PC-9 (cell line): ENCODE measurements at regions not wholly inside any gene's neighbourhood (a gene's known extent, or its start where the extent isn't known, plus 50 kb on each side); places are given as distances from the start of the nearest gene placed in this dataset.

Experiments used
- BruUV-seq: library from RNA; stranded (reverse); fragments of 400-500 nt; replicated peaks from 2 replicates; lab custom pipeline; 2021; lab: Mats Ljungman, UMichigan
- CTCF ChIA-PET: fragments of 300-600 bp; sonication (Branson Sonifier 250); formaldehyde crosslinking; loops from one replicate; lab custom pipeline; 2022; ENCODE audit warnings: antibody characterized with exemption; lab: Charles Lee
- POLR2A ChIA-PET: fragments of 300-600 bp; sonication (Branson Sonifier 250); formaldehyde crosslinking; loops from one replicate; lab custom pipeline; 2022; ENCODE audit warnings: antibody characterized with exemption; ENCODE audit not compliant: unreplicated experiment; lab: Charles Lee
- DNase-seq, 2 experiments: peaks; one replicate each; pipeline versions ENCODE4 v3.0.0 to v3.0.0-alpha.2; 2015 to 2022; ENCODE audit warnings: mixed read lengths in 1 of 2
- H2AFZ ChIP-seq: fragments of 200-600 bp; sonication (generic); 2 replicates; pipeline ENCODE4 v1.8.1; 2017; ENCODE audit warnings: antibody characterized with exemption
- H3F3A ChIP-seq: fragments of 200-600 bp; sonication (generic); 2 replicates; pipeline ENCODE4 v1.8.1; 2017; ENCODE audit warnings: antibody characterized with exemption, mild to moderate bottlenecking, low read depth; ENCODE audit not compliant: insufficient read depth
- H3K27ac ChIP-seq: fragments of 200-600 bp; sonication (generic); 2 replicates; pipeline ENCODE4 v1.6.1; 2016; ENCODE audit warnings: mixed run types
- H3K27me3 ChIP-seq: fragments of 200-600 bp; sonication (generic); 2 replicates; pipeline ENCODE4 v1.6.1; 2016; ENCODE audit warnings: low read depth, mixed run types; ENCODE audit not compliant: insufficient read depth
- H3K36me3 ChIP-seq: fragments of 200-600 bp; sonication (generic); 2 replicates; pipeline ENCODE4 v1.6.1; 2016; ENCODE audit warnings: low read depth, mixed run types
- H3K4me1 ChIP-seq: fragments of 200-600 bp; sonication (generic); replicated peaks from 2 replicates; pipeline ENCODE4 v1.6.1; 2016; ENCODE audit warnings: mixed run types; ENCODE audit not compliant: insufficient read depth
- H3K4me2 ChIP-seq: fragments of 200-600 bp; sonication (generic); 2 replicates; pipeline ENCODE4 v1.6.1; 2017; ENCODE audit warnings: mixed run types
- H3K4me3 ChIP-seq: fragments of 200-600 bp; sonication (generic); 2 replicates; pipeline ENCODE4 v1.6.1; 2016; ENCODE audit warnings: mixed run types
- H3K79me2 ChIP-seq: fragments of 200-600 bp; sonication (generic); 2 replicates; pipeline ENCODE4 v1.6.1; 2017; ENCODE audit warnings: low read depth, mixed run types
- H3K9me2 ChIP-seq: fragments of 200-600 bp; sonication (generic); 2 replicates; pipeline ENCODE4 v1.8.1; 2017; ENCODE audit warnings: mild to moderate bottlenecking; ENCODE audit not compliant: insufficient read depth
- H3K9me3 ChIP-seq: fragments of 200-600 bp; sonication (generic); 2 replicates; pipeline ENCODE4 v1.8.1; 2016; ENCODE audit warnings: low read depth; ENCODE audit not compliant: insufficient read depth
- H4K20me1 ChIP-seq: fragments of 200-600 bp; sonication (generic); 2 replicates; pipeline ENCODE4 v1.8.1; 2017; ENCODE audit not compliant: insufficient read depth
- EZH2 ChIP-seq: fragments of 200-600 bp; sonication (generic); IDR thresholded peaks from 2 replicates; pipeline ENCODE4 v1.8.0; 2017; ENCODE audit warnings: antibody characterized with exemption, low read depth
- intact Hi-C: fragments of 100-400 bp; cut with micrococcal nuclease; formaldehyde crosslinking; loops from one replicate; pipeline ENCODE4 v1.10.0; 2022; ENCODE audit not compliant: unreplicated experiment
- TF ChIP-seq, protein P1 (sequence below): fragments of 200-600 bp; sonication (generic); conservative IDR thresholded peaks from 2 replicates; pipeline ENCODE4 v1.6.1; 2017; ENCODE audit warnings: mixed run types, antibody characterized with exemption, mild to moderate bottlenecking, moderate library complexity

DNA sequence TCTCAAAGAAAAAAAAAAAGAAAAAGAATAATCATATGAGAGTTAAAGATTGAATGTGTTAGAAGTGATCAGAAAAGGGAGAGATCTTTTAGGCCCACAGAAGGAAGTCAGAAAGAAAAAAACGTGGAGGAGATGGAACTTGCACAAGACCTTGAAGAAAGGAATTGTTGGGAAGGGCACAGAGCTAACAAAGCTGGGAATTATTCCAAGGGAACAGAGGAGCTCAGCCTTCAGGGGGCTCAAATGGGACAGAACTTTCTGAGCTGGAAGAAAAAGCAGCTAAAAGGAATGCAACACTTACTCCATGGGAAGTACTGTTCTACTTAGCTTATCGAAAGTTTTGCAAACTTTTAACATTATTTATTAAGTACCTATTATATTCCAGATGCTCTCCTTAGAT is 153.4 kb upstream of the ADRA1B start:
- BruUV-seq: no TSS peak
- no peak for TF ChIP-seq EZH2
- TF ChIP-seq, protein P1, sequence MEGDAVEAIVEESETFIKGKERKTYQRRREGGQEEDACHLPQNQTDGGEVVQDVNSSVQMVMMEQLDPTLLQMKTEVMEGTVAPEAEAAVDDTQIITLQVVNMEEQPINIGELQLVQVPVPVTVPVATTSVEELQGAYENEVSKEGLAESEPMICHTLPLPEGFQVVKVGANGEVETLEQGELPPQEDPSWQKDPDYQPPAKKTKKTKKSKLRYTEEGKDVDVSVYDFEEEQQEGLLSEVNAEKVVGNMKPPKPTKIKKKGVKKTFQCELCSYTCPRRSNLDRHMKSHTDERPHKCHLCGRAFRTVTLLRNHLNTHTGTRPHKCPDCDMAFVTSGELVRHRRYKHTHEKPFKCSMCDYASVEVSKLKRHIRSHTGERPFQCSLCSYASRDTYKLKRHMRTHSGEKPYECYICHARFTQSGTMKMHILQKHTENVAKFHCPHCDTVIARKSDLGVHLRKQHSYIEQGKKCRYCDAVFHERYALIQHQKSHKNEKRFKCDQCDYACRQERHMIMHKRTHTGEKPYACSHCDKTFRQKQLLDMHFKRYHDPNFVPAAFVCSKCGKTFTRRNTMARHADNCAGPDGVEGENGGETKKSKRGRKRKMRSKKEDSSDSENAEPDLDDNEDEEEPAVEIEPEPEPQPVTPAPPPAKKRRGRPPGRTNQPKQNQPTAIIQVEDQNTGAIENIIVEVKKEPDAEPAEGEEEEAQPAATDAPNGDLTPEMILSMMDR: no peak
- Histone ChIP-seq H4K20me1 (no peaks in the 10 kb centered on the region), H3K9me3 (no peaks in the 10 kb centered on the region), H3K36me3 (no peaks in the 10 kb centered on the region), H3K27me3 (no peaks in the 10 kb centered on the region), H3K4me3 (no peak overlapping the region), H3K79me2 (no peaks in the 10 kb centered on the region), H3K9me2 (no peaks in the 10 kb centered on the region), H3K27ac (no peak overlapping the region), H3K4me1 (peaks cover 8% of the 10 kb centered on the region), H3F3A (no peaks in the 10 kb centered on the region), H2AFZ (no peak overlapping the region; the same call in 1 of the 2 replicates), H3K4me2 (no peak overlapping the region)
- ChIA-PET CTCF (no interaction called here), POLR2A (interaction anchor here (0.6 kb wide), 1 partner anchor 38 kb away, joined by 4 read pairs; no protein-coding TSS in a partner anchor)
- intact Hi-C loops: no loop called here
- no peak for DNase-seq

DNA sequence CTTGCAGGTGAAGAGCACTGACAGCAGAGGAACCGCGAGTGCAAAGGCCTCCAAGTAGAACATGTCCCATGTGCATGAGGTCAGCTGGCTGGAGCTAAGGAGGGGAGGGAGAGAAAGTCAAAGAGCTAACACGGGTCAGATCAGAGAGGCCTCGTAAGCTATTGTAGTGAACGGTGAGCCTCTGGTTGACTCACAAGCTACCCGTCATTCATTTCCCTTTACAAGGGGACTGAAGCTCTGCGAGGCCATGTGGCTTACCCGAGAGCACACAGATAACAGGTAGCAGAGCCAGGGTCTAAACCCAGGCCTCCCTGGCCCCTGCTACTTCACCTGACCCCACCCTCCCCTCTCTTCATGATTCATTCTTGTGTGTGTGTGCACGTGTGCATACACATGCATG is 152.7 kb upstream of the ADRA1B start:
- no TSS peak for BruUV-seq
- no peaks in the 10 kb centered on the region for H3K79me2 ChIP-seq
- H4K20me1 ChIP-seq: no peaks in the 10 kb centered on the region
- H3K9me2 ChIP-seq: no peaks in the 10 kb centered on the region
- H3K27me3 ChIP-seq: no peaks in the 10 kb centered on the region
- intact Hi-C loops: no loop called here
- no peak overlapping the region for H2AFZ ChIP-seq
- H3F3A ChIP-seq: no peaks in the 10 kb centered on the region
- CTCF ChIA-PET: no interaction called here
- TF ChIP-seq EZH2: no peak
- H3K4me1 ChIP-seq: peaks cover 2% of the 10 kb centered on the region
- H3K4me2 ChIP-seq: no peak overlapping the region
- H3K36me3 ChIP-seq: no peaks in the 10 kb centered on the region
- POLR2A ChIA-PET: no interaction called here
- no peak overlapping the region for H3K4me3 ChIP-seq
- H3K27ac ChIP-seq: no peak overlapping the region
- no peaks in the 10 kb centered on the region for H3K9me3 ChIP-seq
- DNase-seq: no peak

GRCh38 chr5:159764283-159765134 is 151.8 kb upstream of the ADRA1B start:
- Histone ChIP-seq H3K4me2 (no peak overlapping the region), H3K27ac (no peak overlapping the region), H4K20me1 (no peaks in the 10 kb centered on the region), H3K79me2 (no peaks in the 10 kb centered on the region), H3K27me3 (no peaks in the 10 kb centered on the region), H3K36me3 (no peaks in the 10 kb centered on the region), H3K9me2 (no peaks in the 10 kb centered on the region), H3F3A (no peaks in the 10 kb centered on the region), H3K4me3 (no peak overlapping the region), H2AFZ (no peak overlapping the region), H3K9me3 (no peaks in the 10 kb centered on the region), H3K4me1 (no peaks in the 10 kb centered on the region)
- ChIA-PET CTCF (no interaction called here), POLR2A (no interaction called here)
- DNase-seq: no peak
- TF ChIP-seq, protein P1: no peak
- no peak for TF ChIP-seq EZH2
- intact Hi-C loops: no loop called here
- BruUV-seq: no TSS peak
